ENCODE measurements at regions not wholly inside any gene's neighbourhood (a gene's known extent, or its start where the extent isn't known, plus 50 kb on each side); places are given as distances from the start of the nearest gene placed in this dataset.

DNA sequence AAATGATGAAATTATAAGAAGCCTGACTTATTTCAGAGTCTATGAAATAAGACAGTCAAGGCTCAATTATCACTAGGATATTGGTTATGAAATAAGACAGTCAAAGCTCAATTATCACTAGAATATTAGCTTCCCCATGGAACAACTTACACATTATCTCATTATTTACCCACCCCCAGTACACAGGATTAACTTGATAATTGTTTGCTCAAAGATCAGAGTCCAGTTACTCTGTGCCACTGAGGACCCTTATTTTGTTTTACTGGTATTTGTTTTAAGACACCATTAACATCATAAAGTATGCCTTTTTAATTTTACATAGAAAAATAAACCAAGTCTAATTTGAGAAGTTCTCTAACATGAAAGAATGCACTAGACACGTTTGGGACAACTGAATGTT lies 225.4 kb downstream of the SI start:
- TF ChIP-seq EP300 (IDR thresholded peaks at IDR 0.05; ENCODE audit: low read length) (no peak), HNRNPH1 (optimal IDR thresholded peaks at IDR 0.05; ENCODE audit: low read depth, low read length) (no peak), FOXP4 (CRISPR knock-in tag; IDR thresholded peaks at IDR 0.05; ENCODE audit: borderline replicate concordance) (no peak)
- TF ChIP-seq, protein P1, sequence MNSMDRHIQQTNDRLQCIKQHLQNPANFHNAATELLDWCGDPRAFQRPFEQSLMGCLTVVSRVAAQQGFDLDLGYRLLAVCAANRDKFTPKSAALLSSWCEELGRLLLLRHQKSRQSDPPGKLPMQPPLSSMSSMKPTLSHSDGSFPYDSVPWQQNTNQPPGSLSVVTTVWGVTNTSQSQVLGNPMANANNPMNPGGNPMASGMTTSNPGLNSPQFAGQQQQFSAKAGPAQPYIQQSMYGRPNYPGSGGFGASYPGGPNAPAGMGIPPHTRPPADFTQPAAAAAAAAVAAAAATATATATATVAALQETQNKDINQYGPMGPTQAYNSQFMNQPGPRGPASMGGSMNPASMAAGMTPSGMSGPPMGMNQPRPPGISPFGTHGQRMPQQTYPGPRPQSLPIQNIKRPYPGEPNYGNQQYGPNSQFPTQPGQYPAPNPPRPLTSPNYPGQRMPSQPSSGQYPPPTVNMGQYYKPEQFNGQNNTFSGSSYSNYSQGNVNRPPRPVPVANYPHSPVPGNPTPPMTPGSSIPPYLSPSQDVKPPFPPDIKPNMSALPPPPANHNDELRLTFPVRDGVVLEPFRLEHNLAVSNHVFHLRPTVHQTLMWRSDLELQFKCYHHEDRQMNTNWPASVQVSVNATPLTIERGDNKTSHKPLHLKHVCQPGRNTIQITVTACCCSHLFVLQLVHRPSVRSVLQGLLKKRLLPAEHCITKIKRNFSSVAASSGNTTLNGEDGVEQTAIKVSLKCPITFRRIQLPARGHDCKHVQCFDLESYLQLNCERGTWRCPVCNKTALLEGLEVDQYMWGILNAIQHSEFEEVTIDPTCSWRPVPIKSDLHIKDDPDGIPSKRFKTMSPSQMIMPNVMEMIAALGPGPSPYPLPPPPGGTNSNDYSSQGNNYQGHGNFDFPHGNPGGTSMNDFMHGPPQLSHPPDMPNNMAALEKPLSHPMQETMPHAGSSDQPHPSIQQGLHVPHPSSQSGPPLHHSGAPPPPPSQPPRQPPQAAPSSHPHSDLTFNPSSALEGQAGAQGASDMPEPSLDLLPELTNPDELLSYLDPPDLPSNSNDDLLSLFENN (IDR thresholded peaks at IDR 0.05; ENCODE audit: low read depth in 2 of 2, low read length in 2 of 2): no peak
